ENCODE measurements at regions not wholly inside any gene's neighbourhood (a gene's known extent, or its start where the extent isn't known, plus 50 kb on each side); places are given as distances from the start of the nearest gene placed in this dataset.

DNA sequence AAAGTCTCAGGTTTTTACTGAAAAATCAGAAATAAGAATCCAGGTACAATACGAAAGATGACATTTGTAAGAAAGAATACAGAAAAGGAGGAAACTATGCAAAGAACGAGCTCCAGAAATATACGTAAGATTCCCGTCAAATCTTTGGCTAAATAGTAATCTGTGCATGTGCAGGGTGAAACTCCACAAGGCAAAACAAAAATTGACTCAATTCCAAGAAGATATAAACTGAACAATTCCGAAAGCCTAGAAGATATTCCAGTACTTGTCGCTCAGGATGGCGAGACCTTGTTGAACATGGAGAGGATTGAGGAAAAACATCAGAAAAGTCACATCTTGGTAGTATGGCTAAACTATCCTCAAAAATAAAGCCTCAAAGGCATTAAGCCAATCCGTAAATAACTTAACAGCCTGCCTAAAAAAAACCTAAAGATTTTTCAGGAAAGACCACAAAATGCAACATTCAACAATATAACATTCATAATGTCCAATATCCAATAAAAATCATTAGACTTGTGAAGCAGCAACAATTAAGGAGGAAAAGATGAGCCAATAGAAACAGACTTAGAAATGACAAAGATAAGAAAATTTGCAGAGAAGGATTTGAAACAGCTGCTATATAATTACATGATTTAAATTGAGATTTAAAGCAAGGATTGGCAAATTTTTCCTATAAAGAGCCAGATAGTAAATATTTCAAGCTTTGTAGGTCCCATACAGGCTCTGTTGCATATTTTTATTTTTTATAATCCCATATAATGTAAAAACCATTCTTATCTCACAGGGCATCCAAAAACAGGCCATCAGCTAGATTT is 166.4 kb upstream of the UBASH3B start:
- TF ChIP-seq, protein P1, sequence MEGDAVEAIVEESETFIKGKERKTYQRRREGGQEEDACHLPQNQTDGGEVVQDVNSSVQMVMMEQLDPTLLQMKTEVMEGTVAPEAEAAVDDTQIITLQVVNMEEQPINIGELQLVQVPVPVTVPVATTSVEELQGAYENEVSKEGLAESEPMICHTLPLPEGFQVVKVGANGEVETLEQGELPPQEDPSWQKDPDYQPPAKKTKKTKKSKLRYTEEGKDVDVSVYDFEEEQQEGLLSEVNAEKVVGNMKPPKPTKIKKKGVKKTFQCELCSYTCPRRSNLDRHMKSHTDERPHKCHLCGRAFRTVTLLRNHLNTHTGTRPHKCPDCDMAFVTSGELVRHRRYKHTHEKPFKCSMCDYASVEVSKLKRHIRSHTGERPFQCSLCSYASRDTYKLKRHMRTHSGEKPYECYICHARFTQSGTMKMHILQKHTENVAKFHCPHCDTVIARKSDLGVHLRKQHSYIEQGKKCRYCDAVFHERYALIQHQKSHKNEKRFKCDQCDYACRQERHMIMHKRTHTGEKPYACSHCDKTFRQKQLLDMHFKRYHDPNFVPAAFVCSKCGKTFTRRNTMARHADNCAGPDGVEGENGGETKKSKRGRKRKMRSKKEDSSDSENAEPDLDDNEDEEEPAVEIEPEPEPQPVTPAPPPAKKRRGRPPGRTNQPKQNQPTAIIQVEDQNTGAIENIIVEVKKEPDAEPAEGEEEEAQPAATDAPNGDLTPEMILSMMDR (IDR thresholded peaks at IDR 0.05): no peak
- no peak for TF ChIP-seq POLR2A (IDR thresholded peaks at IDR 0.05)

All from testis (tissue), 2 donors.